Large intestine (tissue), 3 donors: ENCODE measurements at regions not wholly inside any gene's neighbourhood (a gene's known extent, or its start where the extent isn't known, plus 50 kb on each side); places are given as distances from the start of the nearest gene placed in this dataset.

ENCODE experiments used
- DNase-seq, 2 donors: peaks; one replicate each; pipeline versions ENCODE4 v3.0.0 to v3.0.0-alpha.2; 2013
- H3K27ac ChIP-seq: one replicate; pipeline ENCODE4 v1.5.1; 2013; ENCODE audit warnings: low read length
- H3K27me3 ChIP-seq: 2 replicates; pipeline ENCODE4 v1.6.1; 2013; ENCODE audit warnings: low read length; ENCODE audit not compliant: control insufficient read depth, insufficient read depth
- H3K36me3 ChIP-seq: 2 replicates; pipeline ENCODE4 v1.6.1; 2013; ENCODE audit warnings: low read length; ENCODE audit not compliant: control insufficient read depth, insufficient read depth
- H3K4me1 ChIP-seq: one replicate; pipeline ENCODE4 v1.6.1; 2013; ENCODE audit warnings: low read length; ENCODE audit not compliant: control insufficient read depth, insufficient read depth
- H3K4me3 ChIP-seq: one replicate; pipeline ENCODE4 v1.5.1; 2013; ENCODE audit warnings: low read length
- H3K9me3 ChIP-seq: one replicate; pipeline ENCODE4 v1.6.1; 2013; ENCODE audit warnings: mild to moderate bottlenecking, low read depth, low read length, moderate library complexity; ENCODE audit not compliant: control insufficient read depth
- WGBS: methylation state at CpG from one replicate; pipeline ENCODE4 v1.1.5; 2013; ENCODE audit warnings: low lambda C conversion rate; ENCODE audit not compliant: insufficient coverage; 5-methylcytosine and 5-hydroxymethylcytosine counted together

- no peak for DNase-seq
- H3K9me3 ChIP-seq: no peaks in the 10 kb centered on the region
- no peaks in the 10 kb centered on the region for H3K4me1 ChIP-seq
Observed at GRCh38 chr4:53790286-53790685, 199.0 kb upstream of the LNX1 start.

DNA sequence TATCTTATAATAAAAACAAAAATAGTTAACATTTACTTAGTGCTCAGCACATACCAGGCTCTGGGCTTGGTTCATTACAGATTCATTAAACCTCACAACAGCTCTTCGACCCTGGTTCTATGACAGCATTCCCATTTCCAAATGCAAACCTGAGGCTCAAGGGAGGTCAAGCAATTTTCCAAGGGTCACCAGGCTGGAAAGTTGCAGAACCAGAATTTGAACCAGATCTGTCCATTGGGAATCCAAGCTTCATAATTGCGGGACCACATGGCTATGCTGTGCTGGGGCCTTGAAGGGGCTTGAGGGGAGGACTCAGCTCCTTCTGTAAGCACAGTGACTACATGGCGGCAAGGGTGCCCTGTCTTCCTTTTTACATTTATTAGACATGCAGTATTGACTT is 197.3 kb upstream of the LNX1 start:
- Histone ChIP-seq H3K27me3 (no peaks in the 10 kb centered on the region), H3K4me1 (no peaks in the 10 kb centered on the region), H3K36me3 (no peaks in the 10 kb centered on the region), H3K9me3 (no peaks in the 10 kb centered on the region), H3K27ac (no peak overlapping the region), H3K4me3 (no peak overlapping the region)
- DNase-seq: no peak
- no CpG with 5 or more reads among the region's 3 CpGs for WGBS

More at GRCh38 chr4:53790286-53790685, 199.0 kb upstream of the LNX1 start:
- H3K27ac ChIP-seq: no peak overlapping the region
- H3K4me3 ChIP-seq: no peak overlapping the region
- no peaks in the 10 kb centered on the region for H3K36me3 ChIP-seq
- no peaks in the 10 kb centered on the region for H3K27me3 ChIP-seq

GRCh38 chr4:53788011-53788410 is 196.7 kb upstream of the LNX1 start:
- H3K27me3 ChIP-seq: no peaks in the 10 kb centered on the region
- DNase-seq: no peak
- H3K4me1 ChIP-seq: no peaks in the 10 kb centered on the region
- H3K36me3 ChIP-seq: no peaks in the 10 kb centered on the region
- H3K27ac ChIP-seq: no peak overlapping the region
- WGBS: 100% methylated on average over 2 of the region's 3 CpGs
- no peaks in the 10 kb centered on the region for H3K9me3 ChIP-seq
- no peak overlapping the region for H3K4me3 ChIP-seq

GRCh38 chr4:53786632-53787031 is 195.3 kb upstream of the LNX1 start:
- Histone ChIP-seq H3K4me1 (no peaks in the 10 kb centered on the region), H3K36me3 (no peaks in the 10 kb centered on the region), H3K9me3 (no peaks in the 10 kb centered on the region), H3K27ac (no peak overlapping the region), H3K27me3 (no peaks in the 10 kb centered on the region), H3K4me3 (no peak overlapping the region)
- peak in 1 of 2 donors; percentile 15 for DNase-seq
- no CpG with 5 or more reads among the region's 4 CpGs for WGBS

DNA sequence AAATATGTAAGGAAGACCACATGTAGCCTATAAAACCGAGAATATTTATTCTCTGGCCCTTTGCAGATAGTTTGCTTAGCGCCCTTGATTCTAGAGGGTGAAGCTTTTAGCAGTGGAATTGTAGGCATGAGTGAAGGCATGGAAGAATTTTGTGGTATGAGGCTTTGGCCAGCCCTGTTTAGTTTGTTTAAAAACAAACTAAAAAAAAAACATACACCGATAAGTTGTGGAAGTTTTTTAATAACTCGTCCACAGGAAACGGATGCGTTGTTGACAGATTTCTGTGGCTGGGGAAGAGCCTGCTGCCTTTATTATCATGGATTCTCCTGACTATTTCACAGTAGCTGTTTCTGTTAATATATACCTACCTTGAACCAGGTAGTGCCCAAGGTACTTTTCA is 194.7 kb upstream of the LNX1 start:
- Histone ChIP-seq H3K27ac (no peak overlapping the region), H3K27me3 (no peaks in the 10 kb centered on the region), H3K9me3 (no peaks in the 10 kb centered on the region), H3K36me3 (no peaks in the 10 kb centered on the region), H3K4me1 (no peaks in the 10 kb centered on the region), H3K4me3 (no peak overlapping the region)
- DNase-seq: no peak
- 81% methylated on average over 4 of the region's 6 CpGs for WGBS

GRCh38 chr4:53784112-53784511 is 192.8 kb upstream of the LNX1 start:
- H3K27me3 ChIP-seq: peaks cover 3% of the 10 kb centered on the region
- H3K9me3 ChIP-seq: no peaks in the 10 kb centered on the region
- no peak overlapping the region for H3K27ac ChIP-seq
- H3K4me1 ChIP-seq: no peaks in the 10 kb centered on the region
- no peak overlapping the region for H3K4me3 ChIP-seq
- no peak for DNase-seq
- H3K36me3 ChIP-seq: no peaks in the 10 kb centered on the region
- no CpG with 5 or more reads among the region's 3 CpGs for WGBS

- no peak overlapping the region for H3K27ac ChIP-seq
- no peaks in the 10 kb centered on the region for H3K4me1 ChIP-seq
- peaks cover 3% of the 10 kb centered on the region for H3K27me3 ChIP-seq
- DNase-seq: no peak
- no peaks in the 10 kb centered on the region for H3K9me3 ChIP-seq
- no peak overlapping the region for H3K4me3 ChIP-seq
- 41% methylated on average over 1 of the region's 1 CpG for WGBS
- H3K36me3 ChIP-seq: no peaks in the 10 kb centered on the region
Observed at GRCh38 chr4:53783208-53783859, 192.0 kb upstream of the LNX1 start.

DNA sequence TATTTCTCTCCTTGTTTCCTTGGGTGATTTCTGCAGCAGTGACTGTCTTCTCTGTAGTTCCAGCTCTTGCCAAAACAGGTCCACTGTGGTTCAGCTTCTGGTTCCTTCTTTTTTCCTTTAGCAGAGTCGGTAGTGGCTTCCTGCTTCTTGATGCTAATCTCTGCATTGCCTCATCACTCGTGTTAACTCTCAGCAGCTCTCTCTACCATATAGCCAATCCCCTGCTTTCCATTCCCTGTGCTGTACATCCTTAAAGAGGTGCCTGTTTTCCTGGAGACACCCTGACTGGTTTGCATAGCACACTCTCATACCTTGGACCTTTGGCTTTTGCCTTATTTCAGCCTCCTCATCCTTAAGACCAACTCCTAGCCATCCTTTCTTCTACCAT is 191.2 kb upstream of the LNX1 start:
- H3K27ac ChIP-seq: no peak overlapping the region
- no peaks in the 10 kb centered on the region for H3K4me1 ChIP-seq
- 46% methylated on average over 2 of the region's 2 CpGs for WGBS
- peaks cover 4% of the 10 kb centered on the region for H3K27me3 ChIP-seq
- no peaks in the 10 kb centered on the region for H3K9me3 ChIP-seq
- H3K4me3 ChIP-seq: no peak overlapping the region
- DNase-seq: no peak
- H3K36me3 ChIP-seq: no peaks in the 10 kb centered on the region

DNA sequence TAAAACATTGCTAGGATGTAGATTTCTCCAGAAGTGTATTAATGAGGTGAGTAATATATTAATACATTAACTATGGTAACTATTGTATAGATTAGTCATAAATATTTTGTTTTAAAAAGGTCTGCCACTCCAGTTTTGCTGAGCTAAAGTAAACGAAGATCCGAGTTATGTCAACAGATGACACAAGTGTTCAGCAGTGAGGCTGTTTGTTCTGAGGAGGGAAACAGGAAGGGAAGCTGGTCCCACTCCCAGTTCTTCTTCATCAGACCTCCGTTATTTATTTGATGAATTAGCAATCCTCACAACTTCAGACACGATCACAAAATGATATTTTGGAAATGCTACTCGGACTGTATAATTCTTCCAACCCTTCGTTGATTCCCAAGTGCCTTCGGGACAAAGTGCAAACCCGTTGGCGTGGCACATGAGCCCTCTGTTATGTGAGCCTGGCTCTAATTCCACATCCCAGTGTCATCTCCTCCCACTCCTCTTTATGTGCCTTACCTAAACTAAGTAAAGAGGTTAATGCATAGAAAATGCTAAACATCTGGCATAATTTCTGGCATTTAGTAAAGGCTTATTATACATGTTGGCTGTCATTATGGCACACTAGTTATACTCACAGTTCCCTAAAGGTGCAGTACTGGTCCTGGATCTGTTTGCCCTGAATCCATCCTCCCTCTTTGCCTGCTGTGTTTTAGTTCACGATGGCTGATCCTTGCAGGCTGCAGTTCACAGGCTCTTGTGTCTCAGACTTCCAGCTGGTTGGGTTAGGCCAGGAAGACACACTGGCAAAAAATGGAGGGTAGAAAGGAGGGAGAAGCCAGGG is 190.6 kb upstream of the LNX1 start:
- peak in 1 of 2 donors; percentile 19 for DNase-seq
- peaks cover 4% of the 10 kb centered on the region for H3K27me3 ChIP-seq
- no peak overlapping the region for H3K27ac ChIP-seq
- no peaks in the 10 kb centered on the region for H3K9me3 ChIP-seq
- H3K36me3 ChIP-seq: no peaks in the 10 kb centered on the region
- WGBS: no CpG with 5 or more reads among the region's 10 CpGs
- H3K4me3 ChIP-seq: no peak overlapping the region
- no peaks in the 10 kb centered on the region for H3K4me1 ChIP-seq

GRCh38 chr4:53780736-53781400 is 189.6 kb upstream of the LNX1 start:
- 100% methylated on average over 1 of the region's 4 CpGs for WGBS
- H3K27me3 ChIP-seq: peaks cover 4% of the 10 kb centered on the region

More at GRCh38 chr4:53780736-53781400, 189.6 kb upstream of the LNX1 start:
- no peak for DNase-seq
- H3K27ac ChIP-seq: no peak overlapping the region
- no peaks in the 10 kb centered on the region for H3K9me3 ChIP-seq
- no peaks in the 10 kb centered on the region for H3K4me1 ChIP-seq
- H3K36me3 ChIP-seq: no peaks in the 10 kb centered on the region
- H3K4me3 ChIP-seq: no peak overlapping the region
